Trophoblast cell (in vitro differentiated cells and primary cell): ENCODE measurements at regions not wholly inside any gene's neighbourhood (a gene's known extent, or its start where the extent isn't known, plus 50 kb on each side); places are given as distances from the start of the nearest gene placed in this dataset.
"Not testable (repeated sequence)": the region's sequence is repeated elsewhere in the genome, so short reads cannot be mapped to it uniquely, and the experiment has no call there.

Experiments used
- DNase-seq, 2 donors: peaks; one replicate each; pipeline ENCODE4 v3.0.0-alpha.2; 2016
- H2AFZ ChIP-seq: 2 replicates; pipeline ENCODE4 v1.6.1; 2013; ENCODE audit warnings: low read length, moderate library complexity, mild to moderate bottlenecking; ENCODE audit not compliant: insufficient read depth, poor library complexity
- H2AK5ac ChIP-seq: 2 replicates; pipeline ENCODE4 v1.6.1; 2013; ENCODE audit warnings: mild to moderate bottlenecking, low read length
- H2BK120ac ChIP-seq: 2 replicates; pipeline ENCODE4 v1.6.1; 2013; ENCODE audit warnings: low read length, mild to moderate bottlenecking, moderate library complexity; ENCODE audit not compliant: insufficient read depth, poor library complexity
- H2BK12ac ChIP-seq: 2 replicates; pipeline ENCODE4 v1.6.1; 2013; ENCODE audit warnings: mild to moderate bottlenecking, low read length, moderate library complexity
- H2BK5ac ChIP-seq: 2 replicates; pipeline ENCODE4 v1.6.1; 2013; ENCODE audit warnings: low read length, low read depth, moderate library complexity, mild to moderate bottlenecking; ENCODE audit not compliant: poor library complexity
- H3K14ac ChIP-seq: 2 replicates; pipeline ENCODE4 v1.6.1; 2013; ENCODE audit warnings: mild to moderate bottlenecking, low read length
- H3K18ac ChIP-seq: 2 replicates; pipeline ENCODE4 v1.6.1; 2013; ENCODE audit warnings: mild to moderate bottlenecking, low read length
- H3K23ac ChIP-seq: 2 replicates; pipeline ENCODE4 v1.6.1; 2013; ENCODE audit warnings: low read length
- H3K27ac ChIP-seq: 2 replicates; pipeline ENCODE4 v1.5.1; 2013; ENCODE audit warnings: low read depth, mild to moderate bottlenecking, inconsistent platforms, low read length, moderate library complexity
- H3K27me3 ChIP-seq: 2 replicates; pipeline ENCODE4 v1.6.1; 2013; ENCODE audit warnings: inconsistent platforms, mild to moderate bottlenecking, low read length, moderate library complexity; ENCODE audit not compliant: insufficient read depth
- H3K36me3 ChIP-seq, 2 experiments: 1 replicate in 1 of 2; 2 replicates in 1 of 2; pipeline ENCODE4 v1.6.1; 2013; ENCODE audit warnings: low read length in 2 of 2, mild to moderate bottlenecking in 2 of 2, moderate library complexity in 1 of 2; ENCODE audit not compliant: insufficient read depth in 2 of 2, control insufficient read depth in 1 of 2
- H3K4ac ChIP-seq: 2 replicates; pipeline ENCODE4 v1.6.1; 2013; ENCODE audit warnings: low read depth, mild to moderate bottlenecking, low read length, moderate library complexity
- H3K4me1 ChIP-seq, 2 experiments: 1 replicate in 1 of 2; 2 replicates in 1 of 2; pipeline ENCODE4 v1.6.1; 2013; ENCODE audit warnings: low read length in 2 of 2, mild to moderate bottlenecking in 2 of 2, moderate library complexity in 1 of 2; ENCODE audit not compliant: insufficient read depth in 2 of 2, control insufficient read depth in 1 of 2
- H3K4me2 ChIP-seq: 2 replicates; pipeline ENCODE4 v1.6.1; 2013; ENCODE audit warnings: inconsistent platforms, mild to moderate bottlenecking, low read length, moderate library complexity
- H3K4me3 ChIP-seq: 2 replicates; pipeline ENCODE4 v1.5.1; 2013; ENCODE audit warnings: mild to moderate bottlenecking, low read depth, low read length, inconsistent platforms
- H3K79me1 ChIP-seq: one replicate; pipeline ENCODE4 v1.6.1; 2013; ENCODE audit warnings: low read length
- H3K79me2 ChIP-seq: 2 replicates; pipeline ENCODE4 v1.6.1; 2013; ENCODE audit warnings: low read length, mild to moderate bottlenecking; ENCODE audit not compliant: control insufficient read depth, insufficient read depth, poor library complexity
- H3K9ac ChIP-seq: 2 replicates; pipeline ENCODE4 v1.6.1; 2013; ENCODE audit warnings: mild to moderate bottlenecking, low read length
- H3K9me3 ChIP-seq: 2 replicates; pipeline ENCODE4 v1.6.1; 2013; ENCODE audit warnings: low read depth, mild to moderate bottlenecking, control low read depth, inconsistent platforms, low read length; ENCODE audit not compliant: insufficient read depth
- H4K12ac ChIP-seq: 2 replicates; pipeline ENCODE4 v1.6.1; 2013; ENCODE audit warnings: low read depth, mild to moderate bottlenecking, low read length, moderate library complexity
- H4K8ac ChIP-seq: 2 replicates; pipeline ENCODE4 v1.6.1; 2013; ENCODE audit warnings: low read depth, mild to moderate bottlenecking, low read length, moderate library complexity
- H4K91ac ChIP-seq: one replicate; pipeline ENCODE4 v1.6.1; 2013; ENCODE audit warnings: low read depth, mild to moderate bottlenecking, low read length, moderate library complexity
- WGBS: extraction: QIAGEN DNeasy Blood & Tissue Kit; methylation state at CpG from one replicate; pipeline ENCODE4 v1.1.7; 2013; ENCODE audit warnings: missing lambda C conversion rate; ENCODE audit not compliant: insufficient read length, insufficient coverage; ENCODE audit errors: extremely low coverage; 5-methylcytosine and 5-hydroxymethylcytosine counted together

GRCh38 chr5:4613440-4613839 lies 526.7 kb upstream of the ADAMTS16 start:
- H3K27ac ChIP-seq: no peak overlapping the region
- no peak overlapping the region for H2BK5ac ChIP-seq
- no peak overlapping the region for H2BK12ac ChIP-seq
- H3K4me2 ChIP-seq: no peak overlapping the region
- no peaks in the 10 kb centered on the region for H3K36me3 ChIP-seq
- no peak overlapping the region for H3K9ac ChIP-seq
- no peak overlapping the region for H3K14ac ChIP-seq
- no peak overlapping the region for H2AK5ac ChIP-seq
- H4K8ac ChIP-seq: no peak overlapping the region
- no peaks in the 10 kb centered on the region for H3K79me2 ChIP-seq
- no peak overlapping the region for H3K18ac ChIP-seq
- no peak for DNase-seq
- H2BK120ac ChIP-seq: no peak overlapping the region
- H4K91ac ChIP-seq: no peak overlapping the region
- no peak overlapping the region for H3K23ac ChIP-seq
- peaks cover 3% of the 10 kb centered on the region for H3K9me3 ChIP-seq
- no CpG with 5 or more reads among the region's 6 CpGs for WGBS
- no peak overlapping the region for H4K12ac ChIP-seq
- H3K27me3 ChIP-seq: no peaks in the 10 kb centered on the region
- H3K4ac ChIP-seq: no peak overlapping the region
- H3K4me1 ChIP-seq: no peaks in the 10 kb centered on the region
- no peak overlapping the region for H2AFZ ChIP-seq
- no peaks in the 10 kb centered on the region for H3K79me1 ChIP-seq
- H3K4me3 ChIP-seq: no peak overlapping the region

GRCh38 chr5:4614088-4614487 lies 526.0 kb upstream of the ADAMTS16 start:
- H4K8ac ChIP-seq: no peak overlapping the region
- no peak overlapping the region for H3K18ac ChIP-seq
- H3K79me1 ChIP-seq: no peaks in the 10 kb centered on the region
- peaks cover 3% of the 10 kb centered on the region for H3K9me3 ChIP-seq
- H3K79me2 ChIP-seq: no peaks in the 10 kb centered on the region
- H2BK120ac ChIP-seq: no peak overlapping the region
- no peak overlapping the region for H2AK5ac ChIP-seq
- no peak overlapping the region for H2AFZ ChIP-seq
- no peak for DNase-seq
- no peak overlapping the region for H3K4me3 ChIP-seq
- H3K27me3 ChIP-seq: no peaks in the 10 kb centered on the region
- no peak overlapping the region for H3K14ac ChIP-seq
- H3K4ac ChIP-seq: no peak overlapping the region
- H3K27ac ChIP-seq: no peak overlapping the region
- no peak overlapping the region for H4K12ac ChIP-seq
- no peak overlapping the region for H2BK5ac ChIP-seq
- no peaks in the 10 kb centered on the region for H3K36me3 ChIP-seq
- WGBS: no CpG with 5 or more reads among the region's 6 CpGs
- no peak overlapping the region for H2BK12ac ChIP-seq
- no peak overlapping the region for H3K23ac ChIP-seq
- H3K4me1 ChIP-seq: no peaks in the 10 kb centered on the region
- H3K4me2 ChIP-seq: no peak overlapping the region
- no peak overlapping the region for H4K91ac ChIP-seq
- H3K9ac ChIP-seq: no peak overlapping the region

- H3K18ac ChIP-seq, H3K4me2 ChIP-seq, H4K12ac ChIP-seq, H3K36me3 ChIP-seq, DNase-seq, H3K23ac ChIP-seq, H3K9me3 ChIP-seq, H3K27ac ChIP-seq, H2BK5ac ChIP-seq, H2AFZ ChIP-seq, H3K4me1 ChIP-seq, H4K91ac ChIP-seq, H3K14ac ChIP-seq, H2AK5ac ChIP-seq, H3K79me1 ChIP-seq, H2BK120ac ChIP-seq, H3K9ac ChIP-seq, H3K4me3 ChIP-seq, H4K8ac ChIP-seq, H2BK12ac ChIP-seq, H3K79me2 ChIP-seq, H3K27me3 ChIP-seq, H3K4ac ChIP-seq: not testable (repeated sequence)
- WGBS: no CpG with 5 or more reads among the region's 26 CpGs
These were observed 524.8 kb upstream of the ADAMTS16 start for GRCh38 chr5:4615369-4615768.

GRCh38 chr5:4625206-4625896 lies 514.8 kb upstream of the ADAMTS16 start:
- H4K91ac ChIP-seq: no peak overlapping the region
- H3K27ac ChIP-seq: no peak overlapping the region
- WGBS: no CpG with 5 or more reads among the region's 5 CpGs
- no peak overlapping the region for H3K4me2 ChIP-seq
- no peak overlapping the region for H2BK5ac ChIP-seq
- H3K23ac ChIP-seq: no peak overlapping the region
- no peaks in the 10 kb centered on the region for H3K4me1 ChIP-seq
- no peak overlapping the region for H3K4me3 ChIP-seq
- no peak overlapping the region for H4K8ac ChIP-seq
- no peak overlapping the region for H4K12ac ChIP-seq
- DNase-seq: no peak
- H2BK12ac ChIP-seq: no peak overlapping the region
- H3K18ac ChIP-seq: no peak overlapping the region
- no peak overlapping the region for H3K14ac ChIP-seq
- no peaks in the 10 kb centered on the region for H3K27me3 ChIP-seq
- no peak overlapping the region for H3K4ac ChIP-seq
- H3K79me1 ChIP-seq: no peaks in the 10 kb centered on the region
- no peak overlapping the region for H2BK120ac ChIP-seq
- H2AFZ ChIP-seq: no peak overlapping the region
- H3K9ac ChIP-seq: no peak overlapping the region
- no peak overlapping the region for H2AK5ac ChIP-seq
- H3K36me3 ChIP-seq: no peaks in the 10 kb centered on the region
- H3K79me2 ChIP-seq: no peaks in the 10 kb centered on the region
- no peaks in the 10 kb centered on the region for H3K9me3 ChIP-seq
